HG03378 (cell line): ENCODE measurements at regions not wholly inside any gene's neighbourhood (a gene's known extent, or its start where the extent isn't known, plus 50 kb on each side); places are given as distances from the start of the nearest gene placed in this dataset.
"Not testable (repeated sequence)": the region's sequence is repeated elsewhere in the genome, so short reads cannot be mapped to it uniquely, and the experiment has no call there.

Experiments
- ATAC-seq: cut with Tn5 transposase; IDR thresholded peaks from one replicate; pipeline ENCODE4 v1.9.1; 2021; ENCODE audit warnings: mild to moderate bottlenecking, moderate library complexity; ENCODE audit not compliant: unreplicated experiment

DNA sequence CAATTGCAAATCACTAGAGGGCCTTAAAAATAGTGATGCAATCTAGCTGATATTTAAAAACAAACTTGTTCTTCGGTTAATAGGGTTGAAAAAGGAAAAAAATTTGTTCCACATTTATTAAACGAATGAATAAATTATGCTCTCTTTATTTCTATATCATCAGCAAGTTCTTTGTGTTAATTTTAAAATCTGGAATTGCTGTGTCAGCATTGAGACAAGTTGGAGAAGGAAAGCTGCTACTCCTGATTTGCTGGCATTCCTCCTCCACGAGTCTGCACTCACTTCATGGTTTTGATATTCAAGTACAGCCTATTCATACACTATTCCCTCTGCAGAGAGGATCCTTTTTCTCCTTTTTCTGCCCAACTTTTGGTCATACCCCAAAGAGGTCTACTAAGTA lies 117.6 kb downstream of the MRPL39 start:
- no peak for ATAC-seq

DNA sequence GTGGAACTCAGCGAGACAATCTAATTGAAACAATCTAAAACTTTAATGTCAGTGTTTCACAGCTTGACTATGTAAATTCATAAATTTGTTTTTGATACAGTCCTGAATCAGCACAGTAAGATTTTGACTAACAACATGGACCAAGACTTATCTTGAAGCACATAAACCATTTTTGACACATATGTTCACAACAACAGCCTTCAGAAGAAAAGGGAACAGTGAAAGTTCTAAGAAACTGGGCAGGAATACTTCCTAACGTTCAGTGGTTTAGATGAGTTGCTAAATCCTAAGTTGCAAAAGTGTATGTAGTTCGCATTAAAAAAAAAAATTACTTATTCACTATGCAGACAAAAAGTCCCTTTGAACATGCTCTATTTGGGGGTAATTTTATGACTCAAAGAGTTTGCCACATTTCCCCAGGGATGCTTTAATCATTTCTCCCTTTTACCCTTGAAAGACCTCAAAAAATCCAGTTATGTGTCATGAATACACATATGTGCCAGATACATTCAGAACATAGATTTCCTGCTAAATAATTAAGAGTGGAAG lies 120.2 kb downstream of the MRPL39 start:
- ATAC-seq: peak; percentile 75

DNA sequence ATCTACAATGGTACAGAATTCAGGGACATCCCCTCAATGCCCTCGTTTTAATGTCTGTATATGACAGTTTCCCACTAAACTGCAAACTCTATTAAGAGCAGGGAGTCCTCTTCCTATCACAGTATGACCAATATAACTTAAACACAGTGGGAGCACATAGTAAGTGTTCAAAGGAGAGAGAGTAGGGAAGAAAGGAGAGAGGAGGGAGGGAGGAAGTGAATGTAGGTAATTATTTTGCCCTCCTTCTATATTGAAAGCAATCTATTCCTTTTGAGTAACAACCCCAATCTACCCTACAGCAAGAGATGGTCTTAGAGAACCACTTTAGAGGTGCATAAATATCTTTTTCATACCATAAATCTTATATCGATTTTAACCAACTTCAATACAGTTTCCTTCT lies 121.4 kb downstream of the MRPL39 start:
- no peak for ATAC-seq

DNA sequence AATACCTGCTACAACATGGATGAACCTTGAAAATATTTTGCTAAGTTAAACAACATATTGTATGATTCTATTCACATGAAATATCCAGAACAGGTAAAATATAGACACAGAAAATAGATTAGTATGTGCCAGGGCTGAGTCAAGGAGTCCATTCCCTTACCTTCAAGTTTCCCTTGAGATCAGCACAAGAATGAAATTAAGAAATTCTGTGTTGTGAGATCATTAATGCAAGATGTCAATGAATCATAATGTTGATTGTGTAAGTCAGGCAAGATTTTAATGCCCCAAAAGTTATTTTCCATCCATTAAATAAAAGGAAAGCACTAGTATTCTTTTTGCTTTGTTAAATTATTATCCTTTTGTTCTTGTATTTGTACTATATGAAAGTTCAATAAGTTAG lies 139.4 kb downstream of the MRPL39 start:
- no peak for ATAC-seq

DNA sequence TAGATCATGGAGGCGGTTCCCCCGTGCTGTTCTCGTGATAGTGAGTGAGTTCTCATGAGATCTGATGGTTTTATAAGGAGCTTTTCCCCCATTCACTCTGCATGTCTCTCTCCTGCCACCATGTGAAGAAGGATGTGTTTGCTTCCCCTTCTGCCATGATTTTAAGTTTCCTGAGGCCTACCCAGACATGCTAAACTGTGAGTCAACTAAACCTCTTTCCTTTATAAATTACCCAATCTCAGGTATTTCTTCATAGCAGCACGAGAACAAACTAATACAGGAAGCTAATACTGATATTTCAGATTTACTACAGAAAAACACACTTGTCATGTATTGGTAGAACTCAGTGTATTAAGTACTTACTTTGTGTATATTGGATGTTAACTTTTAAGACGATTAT lies 140.2 kb downstream of the MRPL39 start:
- not testable (repeated sequence) for ATAC-seq

DNA sequence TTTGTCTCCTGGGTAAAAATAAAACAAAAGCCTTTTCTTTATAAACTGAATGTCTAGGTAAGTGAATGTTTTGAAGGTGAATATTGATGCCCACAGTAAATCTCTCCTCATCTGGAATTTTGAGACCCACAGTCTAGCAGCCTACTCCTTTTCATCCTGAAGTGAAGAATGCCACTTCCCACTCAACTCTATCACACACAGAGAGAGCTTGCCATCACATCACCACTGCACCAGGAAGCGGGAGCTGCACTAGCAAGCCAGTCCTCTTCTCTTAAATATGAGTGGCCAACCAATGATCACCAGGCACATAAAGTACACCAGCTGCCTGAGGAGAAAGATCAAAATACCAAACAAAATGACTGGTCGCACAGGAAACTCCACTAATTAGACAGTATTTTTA lies 140.8 kb downstream of the MRPL39 start:
- no peak for ATAC-seq

GRCh38 chr21:25465263-25465662 lies 142.0 kb downstream of the MRPL39 start:
- ATAC-seq: no peak

- ATAC-seq: peak; percentile 63
These were observed 143.0 kb downstream of the MRPL39 start for GRCh38 chr21:25464275-25464674.

- ATAC-seq: peak; percentile 44
These were observed 144.7 kb downstream of the MRPL39 start for GRCh38 chr21:25462517-25462971.

DNA sequence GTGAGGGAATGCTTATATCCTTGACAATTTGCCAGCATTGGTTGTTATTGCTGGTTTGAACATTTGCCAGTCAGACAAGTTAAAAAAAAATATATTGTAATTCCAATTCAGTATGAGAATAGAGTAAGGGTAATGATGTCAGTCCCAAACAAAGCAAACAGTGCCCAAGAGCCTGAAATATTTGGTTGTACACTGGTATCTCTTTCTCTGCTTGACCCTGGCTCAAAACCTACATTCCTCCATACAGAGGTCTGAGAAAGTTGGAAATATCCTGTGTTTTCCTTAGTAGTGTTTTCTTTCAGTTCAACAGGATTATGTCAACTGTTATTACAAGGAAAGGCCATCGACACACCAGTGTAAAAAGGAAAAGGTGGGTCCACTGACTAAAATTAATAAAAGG lies 145.6 kb downstream of the MRPL39 start:
- no peak for ATAC-seq

GRCh38 chr21:25459993-25460392 lies 147.3 kb downstream of the MRPL39 start:
- ATAC-seq: no peak

- ATAC-seq: no peak
These were observed 147.9 kb downstream of the MRPL39 start for GRCh38 chr21:25459365-25459764.

DNA sequence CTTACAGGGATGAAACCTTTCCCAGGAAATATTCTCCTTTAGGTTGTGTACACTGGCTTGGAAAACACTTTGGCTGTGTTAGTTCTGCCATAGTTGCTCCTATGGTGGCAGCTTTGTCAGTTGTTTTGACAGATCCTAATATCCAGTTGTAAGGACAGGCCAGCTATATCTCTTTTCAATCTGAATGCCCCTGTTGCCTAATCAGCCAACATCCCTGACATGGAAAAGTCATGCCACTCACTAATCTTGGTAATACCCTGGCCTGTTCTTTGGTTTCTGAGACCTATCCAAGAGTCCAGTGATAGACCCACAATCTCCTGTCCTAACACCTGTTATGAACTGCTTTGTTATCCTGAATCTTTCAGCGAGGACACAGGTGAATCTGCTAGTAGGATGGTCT lies 148.8 kb downstream of the MRPL39 start:
- no peak for ATAC-seq

DNA sequence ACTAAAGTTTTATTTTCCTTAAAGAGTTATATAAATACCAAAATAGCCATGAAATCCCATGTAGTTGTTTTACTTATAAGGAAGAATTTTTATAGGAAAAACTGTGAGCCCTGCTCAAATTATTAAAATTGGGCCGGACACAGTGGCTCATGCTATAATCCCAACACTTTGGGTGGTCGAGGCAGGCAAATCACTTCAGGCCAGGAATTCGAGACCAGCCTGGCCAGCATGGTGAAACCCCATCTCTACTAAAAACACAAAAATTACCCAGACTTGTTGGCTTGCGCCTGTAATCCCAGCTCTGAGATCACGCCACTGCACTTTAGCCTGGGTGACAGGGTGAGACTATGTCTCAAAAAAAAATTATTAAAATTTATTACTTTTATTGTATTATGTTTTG lies 149.3 kb downstream of the MRPL39 start:
- no peak for ATAC-seq

GRCh38 chr21:25457411-25457810 lies 149.9 kb downstream of the MRPL39 start:
- ATAC-seq: peak; percentile 76

- peak; percentile 44 for ATAC-seq
These were observed 150.6 kb downstream of the MRPL39 start for GRCh38 chr21:25456672-25457071.

DNA sequence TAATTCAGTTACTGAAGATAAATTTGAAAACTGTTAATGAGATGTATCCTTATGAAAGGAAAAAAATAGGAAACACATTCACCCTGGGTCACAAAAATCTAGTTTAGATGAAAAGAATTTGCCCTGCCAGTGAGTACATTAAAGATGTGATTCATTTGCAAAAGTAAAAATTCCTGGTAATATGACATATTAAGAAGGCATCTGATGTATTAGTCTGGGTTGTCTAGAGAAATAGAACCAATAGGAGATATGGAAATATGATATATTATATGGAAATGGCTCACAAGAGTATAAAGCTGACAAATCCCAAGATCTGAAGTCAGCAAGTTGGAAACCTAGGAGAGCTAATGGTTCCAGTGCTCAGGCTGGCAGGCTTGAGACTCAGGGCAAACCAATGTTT lies 153.8 kb downstream of the MRPL39 start:
- ATAC-seq: no peak

DNA sequence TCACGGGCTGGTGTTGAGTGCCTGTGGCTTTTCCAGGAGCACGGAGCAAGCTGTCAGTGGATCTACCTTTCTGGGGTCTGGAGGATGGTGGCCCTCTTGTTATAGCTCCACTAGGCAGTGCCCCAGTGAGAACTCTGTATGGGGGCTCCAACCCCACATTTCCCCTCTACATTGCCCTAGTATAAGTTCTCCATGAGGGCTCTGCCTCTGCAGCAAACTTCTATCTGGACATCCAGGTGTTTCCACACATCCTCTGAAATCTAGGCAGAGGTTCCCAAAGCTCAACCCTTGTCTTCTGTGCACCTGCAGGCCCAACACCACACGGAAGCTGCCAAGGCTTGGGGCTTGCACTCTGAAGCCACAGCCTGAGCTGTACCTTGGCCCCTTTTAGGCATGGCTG lies 157.3 kb downstream of the MRPL39 start:
- ATAC-seq: no peak

DNA sequence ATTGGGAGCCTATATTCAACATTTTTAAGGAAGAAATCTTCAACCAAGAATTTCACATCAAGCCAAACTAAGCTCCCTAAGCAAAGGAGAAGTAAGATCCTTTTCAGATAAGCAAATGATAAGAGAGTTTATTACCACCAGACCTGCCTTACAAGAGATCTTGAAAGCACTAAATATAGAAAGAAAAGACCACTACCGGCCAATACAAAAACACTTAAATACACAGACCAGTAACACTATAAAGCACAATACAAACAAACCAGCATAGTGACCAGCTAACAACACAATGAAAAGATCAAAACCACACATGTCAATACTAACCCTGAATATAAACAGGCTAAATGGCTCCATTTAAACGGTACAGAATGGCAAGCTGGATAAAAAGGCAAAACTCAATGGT lies 165.4 kb downstream of the MRPL39 start:
- ATAC-seq: no peak

GRCh38 chr21:25437465-25437864 lies 169.8 kb downstream of the MRPL39 start:
- not testable (repeated sequence) for ATAC-seq

DNA sequence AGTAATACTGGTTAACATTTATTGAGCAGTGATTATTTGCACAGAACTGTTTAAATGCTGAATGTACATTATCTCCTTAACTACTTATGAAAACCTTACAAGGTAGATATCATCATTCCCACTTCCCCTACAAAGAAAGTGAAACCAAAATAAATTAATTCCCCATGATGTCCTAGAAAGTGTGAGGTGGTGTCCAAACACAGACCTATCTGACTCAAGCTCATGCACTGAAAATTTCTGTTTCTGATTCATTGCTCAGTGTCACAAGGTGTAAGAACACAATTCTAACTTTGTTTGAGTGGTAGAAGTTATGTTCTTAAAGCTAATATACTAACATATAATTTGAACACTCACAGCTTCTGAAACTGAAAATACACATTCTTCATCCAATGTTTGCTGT lies 178.7 kb downstream of the MRPL39 start:
- peak; percentile 54 for ATAC-seq

- no peak for ATAC-seq
These were observed 179.5 kb downstream of the MRPL39 start for GRCh38 chr21:25427828-25428227.

DNA sequence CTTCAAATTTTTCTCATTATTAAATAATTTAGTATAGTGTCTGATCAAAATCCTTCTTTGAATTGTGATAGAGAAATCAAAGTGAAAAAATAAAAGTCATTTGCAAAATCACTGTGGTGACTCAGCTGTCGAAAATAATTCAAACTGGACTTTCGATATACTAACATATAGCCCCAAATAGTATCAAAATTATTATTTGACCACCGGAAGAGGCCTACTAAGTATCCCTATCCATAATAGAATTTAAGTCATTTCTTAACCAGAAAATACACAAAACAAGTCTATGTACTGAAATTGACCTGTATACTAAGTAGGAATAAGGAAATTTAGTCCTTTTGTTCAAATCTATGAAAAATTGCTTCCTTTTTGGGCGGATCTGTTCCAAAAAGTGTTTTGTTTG lies 180.7 kb downstream of the MRPL39 start:
- no peak for ATAC-seq
